ENCODE measurements at regions not wholly inside any gene's neighbourhood (a gene's known extent, or its start where the extent isn't known, plus 50 kb on each side); places are given as distances from the start of the nearest gene placed in this dataset.

DNA sequence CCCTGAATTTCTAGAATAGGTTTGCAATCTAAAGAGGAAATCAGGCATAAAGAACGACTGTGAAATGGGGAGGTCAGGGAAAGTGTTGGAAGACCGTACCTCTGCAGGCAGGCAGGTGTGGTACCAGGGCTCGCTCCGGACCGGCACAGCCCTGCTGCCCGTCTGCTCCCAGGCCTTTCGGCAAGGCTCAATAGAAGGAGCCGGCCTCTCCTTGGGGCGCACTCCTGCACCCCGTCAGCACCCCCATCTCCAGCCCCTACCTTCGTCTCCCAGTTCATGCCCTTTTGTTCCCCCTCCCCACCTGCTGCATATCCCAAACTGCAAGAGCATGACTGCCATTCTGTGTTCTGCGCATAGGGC, 139.8 kb upstream of the SOX1 start:
- TF ChIP-seq, protein P1, sequence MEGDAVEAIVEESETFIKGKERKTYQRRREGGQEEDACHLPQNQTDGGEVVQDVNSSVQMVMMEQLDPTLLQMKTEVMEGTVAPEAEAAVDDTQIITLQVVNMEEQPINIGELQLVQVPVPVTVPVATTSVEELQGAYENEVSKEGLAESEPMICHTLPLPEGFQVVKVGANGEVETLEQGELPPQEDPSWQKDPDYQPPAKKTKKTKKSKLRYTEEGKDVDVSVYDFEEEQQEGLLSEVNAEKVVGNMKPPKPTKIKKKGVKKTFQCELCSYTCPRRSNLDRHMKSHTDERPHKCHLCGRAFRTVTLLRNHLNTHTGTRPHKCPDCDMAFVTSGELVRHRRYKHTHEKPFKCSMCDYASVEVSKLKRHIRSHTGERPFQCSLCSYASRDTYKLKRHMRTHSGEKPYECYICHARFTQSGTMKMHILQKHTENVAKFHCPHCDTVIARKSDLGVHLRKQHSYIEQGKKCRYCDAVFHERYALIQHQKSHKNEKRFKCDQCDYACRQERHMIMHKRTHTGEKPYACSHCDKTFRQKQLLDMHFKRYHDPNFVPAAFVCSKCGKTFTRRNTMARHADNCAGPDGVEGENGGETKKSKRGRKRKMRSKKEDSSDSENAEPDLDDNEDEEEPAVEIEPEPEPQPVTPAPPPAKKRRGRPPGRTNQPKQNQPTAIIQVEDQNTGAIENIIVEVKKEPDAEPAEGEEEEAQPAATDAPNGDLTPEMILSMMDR (IDR thresholded peaks at IDR 0.05): no peak
- no peak for TF ChIP-seq POLR2A (IDR thresholded peaks at IDR 0.05)
